ENCODE measurements at regions not wholly inside any gene's neighbourhood (a gene's known extent, or its start where the extent isn't known, plus 50 kb on each side); places are given as distances from the start of the nearest gene placed in this dataset.

DNA sequence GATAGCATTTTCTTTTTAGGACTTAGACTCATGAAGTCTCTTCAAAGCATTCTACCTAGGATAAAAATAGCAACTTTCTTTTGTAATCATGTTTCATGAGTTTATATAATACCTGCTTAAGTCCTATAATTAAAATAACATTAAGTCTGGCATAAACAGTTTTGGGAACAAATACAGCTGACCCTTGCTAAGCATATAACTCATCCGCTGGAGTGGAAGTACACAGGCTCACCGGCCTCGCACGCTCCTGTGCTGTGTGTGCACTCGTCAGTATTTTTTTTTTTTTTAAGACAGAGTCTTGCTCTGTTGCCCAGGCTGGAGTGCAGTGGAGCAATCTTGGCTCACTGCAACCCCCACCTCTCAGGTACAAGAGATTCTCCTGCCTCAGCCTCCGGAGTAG, 221.8 kb downstream of the ADAMTS15 start:
- no peak for TF ChIP-seq POLR2A (IDR thresholded peaks at IDR 0.05)
- TF ChIP-seq, protein P1, sequence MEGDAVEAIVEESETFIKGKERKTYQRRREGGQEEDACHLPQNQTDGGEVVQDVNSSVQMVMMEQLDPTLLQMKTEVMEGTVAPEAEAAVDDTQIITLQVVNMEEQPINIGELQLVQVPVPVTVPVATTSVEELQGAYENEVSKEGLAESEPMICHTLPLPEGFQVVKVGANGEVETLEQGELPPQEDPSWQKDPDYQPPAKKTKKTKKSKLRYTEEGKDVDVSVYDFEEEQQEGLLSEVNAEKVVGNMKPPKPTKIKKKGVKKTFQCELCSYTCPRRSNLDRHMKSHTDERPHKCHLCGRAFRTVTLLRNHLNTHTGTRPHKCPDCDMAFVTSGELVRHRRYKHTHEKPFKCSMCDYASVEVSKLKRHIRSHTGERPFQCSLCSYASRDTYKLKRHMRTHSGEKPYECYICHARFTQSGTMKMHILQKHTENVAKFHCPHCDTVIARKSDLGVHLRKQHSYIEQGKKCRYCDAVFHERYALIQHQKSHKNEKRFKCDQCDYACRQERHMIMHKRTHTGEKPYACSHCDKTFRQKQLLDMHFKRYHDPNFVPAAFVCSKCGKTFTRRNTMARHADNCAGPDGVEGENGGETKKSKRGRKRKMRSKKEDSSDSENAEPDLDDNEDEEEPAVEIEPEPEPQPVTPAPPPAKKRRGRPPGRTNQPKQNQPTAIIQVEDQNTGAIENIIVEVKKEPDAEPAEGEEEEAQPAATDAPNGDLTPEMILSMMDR (IDR thresholded peaks at IDR 0.05), result no peak
- no peak for TF ChIP-seq POLR2AphosphoS5 (IDR thresholded peaks at IDR 0.05)
